ENCODE measurements at regions not wholly inside any gene's neighbourhood (a gene's known extent, or its start where the extent isn't known, plus 50 kb on each side); places are given as distances from the start of the nearest gene placed in this dataset.

- DNase-seq (ENCODE audit: low read depth), result peak; percentile 59
- TF ChIP-seq CTCF (IDR thresholded peaks at IDR 0.05; ENCODE audit: insufficient read depth, low read depth, low read length, missing control alignments), result peak; percentile 63
- H3K4me3 ChIP-seq (ENCODE audit: low read length), result no peak overlapping the region
Measured at GRCh38 chr14:48398675-48399282, 723.4 kb upstream of the MDGA2 start.

GRCh38 chr14:48391661-48392060, 716.3 kb upstream of the MDGA2 start:
- DNase-seq (ENCODE audit: low read depth), result no peak
- TF ChIP-seq CTCF (IDR thresholded peaks at IDR 0.05; ENCODE audit: insufficient read depth, low read depth, low read length, missing control alignments), result no peak
- H3K4me3 ChIP-seq (ENCODE audit: low read length), result no peak overlapping the region

- TF ChIP-seq CTCF (IDR thresholded peaks at IDR 0.05; ENCODE audit: insufficient read depth, low read depth, low read length, missing control alignments), result no peak
- DNase-seq (ENCODE audit: low read depth), result no peak
- no peak overlapping the region for H3K4me3 ChIP-seq (ENCODE audit: low read length)
Measured at GRCh38 chr14:48390346-48390745, 714.9 kb upstream of the MDGA2 start.

- no peak overlapping the region for H3K4me3 ChIP-seq (ENCODE audit: low read length)
- DNase-seq (ENCODE audit: low read depth), result no peak
- TF ChIP-seq CTCF (IDR thresholded peaks at IDR 0.05; ENCODE audit: insufficient read depth, low read depth, low read length, missing control alignments), result no peak
Measured at GRCh38 chr14:48384821-48385220, 709.4 kb upstream of the MDGA2 start.

- no peak for TF ChIP-seq CTCF (IDR thresholded peaks at IDR 0.05; ENCODE audit: insufficient read depth, low read depth, low read length, missing control alignments)
- DNase-seq (ENCODE audit: low read depth), result no peak
- no peak overlapping the region for H3K4me3 ChIP-seq (ENCODE audit: low read length)
Measured at GRCh38 chr14:48382961-48383360, 707.6 kb upstream of the MDGA2 start.

GRCh38 chr14:48378541-48378940, 703.1 kb upstream of the MDGA2 start:
- TF ChIP-seq CTCF (IDR thresholded peaks at IDR 0.05; ENCODE audit: insufficient read depth, low read depth, low read length, missing control alignments), result no peak
- H3K4me3 ChIP-seq (ENCODE audit: low read length), result no peak overlapping the region
- no peak for DNase-seq (ENCODE audit: low read depth)

GRCh38 chr14:48373981-48374380, 698.6 kb upstream of the MDGA2 start:
- no peak for TF ChIP-seq CTCF (IDR thresholded peaks at IDR 0.05; ENCODE audit: insufficient read depth, low read depth, low read length, missing control alignments)
- no peak overlapping the region for H3K4me3 ChIP-seq (ENCODE audit: low read length)
- DNase-seq (ENCODE audit: low read depth), result no peak

Data from epithelial cell of esophagus (primary cell).